Esophagus squamous epithelium (tissue), 5 donors: ENCODE measurements at regions not wholly inside any gene's neighbourhood (a gene's known extent, or its start where the extent isn't known, plus 50 kb on each side); places are given as distances from the start of the nearest gene placed in this dataset.

Experiments
- DNase-seq: peaks from one replicate; lab custom pipeline; 2025; lab: John Stamatoyannopoulos, UW
- H3K27ac ChIP-seq, 4 donors: fragments of 200-600 bp; sonication (generic); one replicate each; pipeline ENCODE4 v1.5.1; 2016 to 2019; ENCODE audit warnings: mild to moderate bottlenecking in 1 of 4
- H3K27me3 ChIP-seq, 4 donors: fragments of 200-600 bp; sonication (generic); 1 replicate in 3 of 4; 2 replicates in 1 of 4; pipeline versions ENCODE4 v1.5.1 to v1.6.0; 2017 to 2021; ENCODE audit warnings: antibody characterized with exemption in 1 of 4
- H3K36me3 ChIP-seq, 3 donors: fragments of 200-600 bp; sonication (generic); one replicate each; pipeline ENCODE4 v1.5.1; 2016 to 2019
- H3K4me1 ChIP-seq, 3 donors: fragments of 200-600 bp; sonication (generic); one replicate each; pipeline ENCODE4 v1.5.1; 2017 to 2019
- H3K4me3 ChIP-seq, 4 donors: fragments of 200-600 bp; sonication (generic); 1 replicate in 3 of 4; 2 replicates in 1 of 4; pipeline ENCODE4 v1.5.1; 2016 to 2019; ENCODE audit warnings: mild to moderate bottlenecking in 2 of 4, moderate library complexity in 1 of 4
- H3K9me3 ChIP-seq, 3 donors: fragments of 200-600 bp; sonication (generic); one replicate each; pipeline ENCODE4 v1.5.1; 2016 to 2019
- CTCF ChIP-seq, 6 experiments: fragments of 450-650 bp in 4 of 6; fragments of 200-600 bp in 2 of 6; sonication (generic) in 2 of 6; IDR thresholded peaks; one replicate each; pipeline ENCODE4 v1.5.1; 2016 to 2019; ENCODE audit warnings: antibody characterized with exemption in 6 of 6, mild to moderate bottlenecking in 4 of 6, moderate library complexity in 4 of 6
- POLR2A ChIP-seq, 4 donors: fragments of 450-650 bp; IDR thresholded peaks; one replicate each; pipeline ENCODE4 v1.6.1; 2017; ENCODE audit warnings: antibody characterized with exemption in 4 of 4, mild to moderate bottlenecking in 4 of 4, moderate library complexity in 3 of 4
- WGBS, 2 donors: methylation state at CpG; one replicate each; pipeline ENCODE4 v1.1.5; 2018; 5-methylcytosine and 5-hydroxymethylcytosine counted together
- intact Hi-C: fragments of 100-400 bp; cut with DNase I; formaldehyde crosslinking; loops from one replicate; pipeline ENCODE4 v1.15.0; 2022
- donor health status: DM: yes; HTN: yes; CAD: no.

GRCh38 chr5:110053824-110054223, 364.1 kb downstream of the MAN2A1 start:
- H3K27me3 ChIP-seq = no peaks in the 10 kb centered on the region
- H3K4me3 ChIP-seq = no peak overlapping the region
- H3K27ac ChIP-seq = no peak overlapping the region
- intact Hi-C loops = no loop called here
- no peak for TF ChIP-seq POLR2A (IDR thresholded peaks at IDR 0.05)
- TF ChIP-seq CTCF (IDR thresholded peaks at IDR 0.05) = no peak
- H3K9me3 ChIP-seq = no peaks in the 10 kb centered on the region
- DNase-seq = no peak
- no peaks in the 10 kb centered on the region for H3K36me3 ChIP-seq
- peaks cover 0 to 38% (median 0%) of the 10 kb centered on the region in 3 donors for H3K4me1 ChIP-seq

- Histone ChIP-seq H3K27ac (no peak overlapping the region), H3K36me3 (no peaks in the 10 kb centered on the region), H3K4me3 (no peak overlapping the region), H3K4me1 (peaks cover 0 to 38% (median 0%) of the 10 kb centered on the region in 3 donors), H3K27me3 (no peaks in the 10 kb centered on the region), H3K9me3 (no peaks in the 10 kb centered on the region)
- DNase-seq = peak; percentile 4
- 51 to 52% methylated on average over 2 of the region's 2 CpGs for WGBS, 2 donors
- TF ChIP-seq CTCF (IDR thresholded peaks at IDR 0.05) (peak in 1 of 6 experiments; percentile 10), POLR2A (IDR thresholded peaks at IDR 0.05) (no peak)
- intact Hi-C loops = no loop called here
Measured at GRCh38 chr5:110054240-110054639, 364.5 kb downstream of the MAN2A1 start.

GRCh38 chr5:110055302-110055701, 365.6 kb downstream of the MAN2A1 start:
- intact Hi-C loops = no loop called here
- H3K9me3 ChIP-seq = no peaks in the 10 kb centered on the region
- DNase-seq = no peak
- H3K27ac ChIP-seq = no peak overlapping the region
- H3K27me3 ChIP-seq = no peaks in the 10 kb centered on the region
- H3K4me3 ChIP-seq = no peak overlapping the region
- 10 to 27% methylated on average over 2 of the region's 2 CpGs for WGBS, 2 donors
- peaks cover 0 to 38% (median 0%) of the 10 kb centered on the region in 3 donors for H3K4me1 ChIP-seq
- no peaks in the 10 kb centered on the region for H3K36me3 ChIP-seq
- TF ChIP-seq CTCF (IDR thresholded peaks at IDR 0.05) (no peak), POLR2A (IDR thresholded peaks at IDR 0.05) (no peak)

GRCh38 chr5:110056580-110057114, 366.9 kb downstream of the MAN2A1 start:
- Histone ChIP-seq H3K27me3 (no peaks in the 10 kb centered on the region), H3K36me3 (no peaks in the 10 kb centered on the region), H3K4me3 (no peak overlapping the region), H3K4me1 (peaks cover 0 to 38% (median 0%) of the 10 kb centered on the region in 3 donors), H3K9me3 (no peaks in the 10 kb centered on the region), H3K27ac (no peak overlapping the region)
- no peak for TF ChIP-seq CTCF (IDR thresholded peaks at IDR 0.05)
- no peak for TF ChIP-seq POLR2A (IDR thresholded peaks at IDR 0.05)
- WGBS, 2 donors = 53 to 74% methylated on average over 2 of the region's 2 CpGs
- DNase-seq = no peak
- intact Hi-C loops = no loop called here

GRCh38 chr5:110058175-110058574, 368.4 kb downstream of the MAN2A1 start:
- WGBS, 2 donors = 28 to 33% methylated on average over 4 of the region's 4 CpGs
- TF ChIP-seq POLR2A (IDR thresholded peaks at IDR 0.05) = no peak
- TF ChIP-seq CTCF (IDR thresholded peaks at IDR 0.05) = no peak
- no peaks in the 10 kb centered on the region for H3K9me3 ChIP-seq

More at GRCh38 chr5:110058175-110058574, 368.4 kb downstream of the MAN2A1 start:
- Histone ChIP-seq H3K4me3 (no peak overlapping the region), H3K4me1 (peaks cover 0 to 38% (median 0%) of the 10 kb centered on the region in 3 donors), H3K27me3 (no peaks in the 10 kb centered on the region), H3K27ac (no peak overlapping the region), H3K36me3 (no peaks in the 10 kb centered on the region)
- intact Hi-C loops = no loop called here
- no peak for DNase-seq
